DMS53 (cell line): ENCODE measurements at regions not wholly inside any gene's neighbourhood (a gene's known extent, or its start where the extent isn't known, plus 50 kb on each side); places are given as distances from the start of the nearest gene placed in this dataset.

ENCODE experiments used
- DNase-seq: peaks from one replicate; lab custom pipeline; 2025; lab: John Stamatoyannopoulos, UW

- DNase-seq, result no peak
These were observed 69.2 kb upstream of the PLS3 start for GRCh38 chrX:115491766-115492165.

- no peak for DNase-seq
These were observed 68.0 kb upstream of the PLS3 start for GRCh38 chrX:115493015-115493414.

DNA sequence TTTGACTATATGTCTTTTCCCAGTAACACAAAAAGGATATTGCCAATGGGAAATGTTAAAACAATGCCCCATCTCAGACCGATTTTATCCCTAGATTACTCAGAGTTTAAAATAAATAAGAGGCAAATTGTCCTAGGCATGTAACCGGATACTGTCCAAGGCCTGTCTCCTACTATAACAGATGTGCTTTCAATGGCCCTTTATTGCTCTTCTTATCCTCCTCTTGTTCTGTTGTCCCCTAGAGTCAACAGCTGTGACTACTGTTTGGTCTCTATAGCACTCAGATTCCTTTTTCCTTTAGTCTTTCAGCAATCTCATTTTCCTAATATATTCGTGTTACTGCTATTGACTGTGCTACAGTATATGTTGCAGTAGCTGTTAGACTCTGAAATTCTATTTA lies 66.8 kb upstream of the PLS3 start:
- DNase-seq, result peak; percentile 84

DNA sequence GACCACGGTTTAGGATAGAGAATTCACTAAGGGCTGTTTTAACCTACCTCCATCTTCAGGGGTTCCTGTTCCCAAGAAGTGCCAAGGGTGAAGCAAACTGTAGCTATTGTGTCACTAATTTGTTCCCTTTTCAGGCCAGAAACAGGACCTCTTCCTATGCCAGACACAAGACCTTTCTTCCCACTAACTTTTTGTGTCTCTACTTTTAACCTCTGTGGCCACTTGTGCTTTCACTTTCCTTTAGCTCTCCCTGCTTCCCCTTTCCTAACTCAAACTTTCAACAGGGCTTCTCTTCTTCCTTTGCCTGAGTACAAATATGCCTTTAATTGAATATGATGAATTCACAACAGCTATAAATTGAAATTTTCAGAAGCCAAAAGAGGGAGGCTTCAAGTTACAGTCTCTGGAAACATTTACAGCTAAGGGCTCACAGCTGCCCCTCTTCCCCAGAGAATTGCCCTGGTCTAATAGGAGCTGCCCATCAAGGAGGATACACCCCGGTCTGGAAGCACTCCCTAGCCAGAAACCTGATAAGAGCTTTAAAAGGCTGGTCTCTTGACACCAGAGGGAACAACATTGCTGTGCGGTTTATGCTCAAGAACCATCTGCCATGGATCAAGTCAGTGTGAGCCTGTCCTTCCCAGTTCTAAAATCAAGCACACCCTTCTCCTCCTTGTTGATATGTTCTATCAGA lies 61.7 kb upstream of the PLS3 start:
- DNase-seq, result no peak

DNA sequence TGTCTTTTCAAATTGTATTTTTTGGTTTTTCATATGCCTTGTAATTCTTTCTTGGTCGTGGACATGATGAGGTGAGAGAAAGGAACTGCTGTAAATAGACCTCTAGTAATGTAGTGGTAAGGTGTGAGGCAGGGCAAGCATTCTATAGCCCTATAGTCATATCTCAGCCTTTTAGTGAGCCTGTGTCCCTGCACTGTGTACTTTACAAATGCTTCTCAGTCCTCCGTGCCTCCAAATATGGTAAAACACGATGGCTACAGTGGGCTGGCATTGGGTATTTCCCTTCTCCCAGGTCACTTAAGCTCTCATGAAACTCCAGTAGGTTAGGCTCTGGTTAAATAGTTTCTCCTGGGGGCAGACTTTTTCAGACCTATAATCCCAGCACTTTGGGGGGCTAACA lies 57.9 kb upstream of the PLS3 start:
- no peak for DNase-seq

DNA sequence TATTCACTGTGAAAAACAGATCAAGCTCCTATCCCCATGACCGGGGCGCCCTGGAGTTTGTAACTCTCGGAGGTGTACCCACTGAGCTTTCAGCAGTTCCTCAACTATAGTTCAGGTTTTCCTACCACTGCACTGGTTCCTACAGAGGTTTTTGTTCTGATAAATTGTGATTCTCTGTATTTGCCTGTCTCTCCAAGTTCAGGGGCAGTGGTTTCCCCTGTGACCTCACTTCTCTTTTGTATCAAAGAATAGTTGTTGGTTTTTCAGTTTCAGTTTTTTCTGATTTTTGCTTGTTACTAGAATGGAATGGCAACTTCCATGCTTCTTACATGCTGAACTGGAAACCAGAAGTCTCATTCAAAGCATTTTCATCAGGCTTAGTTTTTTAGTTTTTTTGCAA lies 56.8 kb upstream of the PLS3 start:
- no peak for DNase-seq
